ENCODE measurements at regions not wholly inside any gene's neighbourhood (a gene's known extent, or its start where the extent isn't known, plus 50 kb on each side); places are given as distances from the start of the nearest gene placed in this dataset.

DNA sequence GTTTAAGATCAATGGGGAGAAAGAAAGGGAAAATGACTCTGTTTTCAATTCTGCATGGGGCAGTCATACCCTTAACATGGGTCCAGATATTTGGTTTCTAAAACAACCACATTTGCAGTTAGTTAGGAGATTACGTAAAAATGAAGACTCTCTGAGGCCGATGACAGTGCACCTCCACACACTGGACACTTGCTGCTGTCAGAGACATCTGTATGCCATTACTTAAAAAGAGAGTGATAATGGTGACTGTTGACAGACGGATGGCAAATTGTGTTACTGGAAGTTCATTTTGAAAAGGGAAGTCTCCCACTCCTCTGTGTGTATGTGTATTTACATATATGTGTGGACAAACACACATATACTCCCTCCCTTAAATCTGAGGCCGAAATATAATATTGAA lies 304.5 kb upstream of the SEMA6D start:
- H3K27me3 Mint-ChIP-seq (ENCODE audit: unreplicated experiment): no peaks in the 10 kb centered on the region
- no peak for TF ChIP-seq CTCF (IDR thresholded peaks at IDR 0.05; ENCODE audit: unreplicated experiment)
- no peaks in the 10 kb centered on the region for H3K4me1 Mint-ChIP-seq (ENCODE audit: low read depth, unreplicated experiment)
- intact Hi-C loops (cut with micrococcal nuclease; ENCODE audit: unreplicated experiment): no loop called here
- no peak overlapping the region for H3K27ac Mint-ChIP-seq (ENCODE audit: unreplicated experiment)
- CTCF ChIA-PET: no interaction called here
- DNase-seq: no peak
- H3K9me3 Mint-ChIP-seq (ENCODE audit: low read depth, unreplicated experiment): peaks cover 10% of the 10 kb centered on the region
- no peak overlapping the region for H3K4me3 Mint-ChIP-seq (ENCODE audit: low read depth, unreplicated experiment)
- H3K36me3 Mint-ChIP-seq (ENCODE audit: insufficient read depth, unreplicated experiment): no peaks in the 10 kb centered on the region
- BruUV-seq (replicated peaks): no TSS peak

DNA sequence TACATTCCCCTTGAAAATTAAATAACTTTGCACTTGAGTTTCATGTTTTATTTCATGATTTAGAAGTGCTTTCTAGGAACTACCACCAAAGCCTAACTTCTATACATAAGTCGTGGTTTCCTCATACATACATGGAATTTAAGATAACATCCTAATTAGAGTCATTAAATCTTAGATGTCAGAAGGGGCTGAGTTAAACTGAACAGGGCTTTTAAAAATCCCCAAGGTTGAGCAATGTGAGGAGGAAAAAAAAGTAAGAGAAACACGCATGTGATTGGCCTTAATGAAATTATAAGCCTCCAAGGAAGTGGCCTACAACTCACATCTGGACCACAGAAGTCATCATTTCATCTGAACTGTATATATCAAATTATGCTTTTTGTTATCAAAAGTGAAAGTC lies 303.1 kb upstream of the SEMA6D start:
- no peak for DNase-seq
- TF ChIP-seq CTCF (IDR thresholded peaks at IDR 0.05; ENCODE audit: unreplicated experiment): no peak
- BruUV-seq (replicated peaks): no TSS peak
- Mint-ChIP-seq H3K4me1 (ENCODE audit: low read depth, unreplicated experiment) (no peaks in the 10 kb centered on the region), H3K9me3 (ENCODE audit: low read depth, unreplicated experiment) (peaks cover 10% of the 10 kb centered on the region), H3K27me3 (ENCODE audit: unreplicated experiment) (no peaks in the 10 kb centered on the region), H3K36me3 (ENCODE audit: insufficient read depth, unreplicated experiment) (no peaks in the 10 kb centered on the region), H3K4me3 (ENCODE audit: low read depth, unreplicated experiment) (no peak overlapping the region), H3K27ac (ENCODE audit: unreplicated experiment) (no peak overlapping the region)
- CTCF ChIA-PET: no interaction called here
- intact Hi-C loops (cut with micrococcal nuclease; ENCODE audit: unreplicated experiment): no loop called here

GRCh38 chr15:47415539-47415971 lies 301.8 kb upstream of the SEMA6D start:
- intact Hi-C loops (cut with micrococcal nuclease; ENCODE audit: unreplicated experiment): no loop called here
- CTCF ChIA-PET: no interaction called here
- Mint-ChIP-seq H3K4me1 (ENCODE audit: low read depth, unreplicated experiment) (no peaks in the 10 kb centered on the region), H3K9me3 (ENCODE audit: low read depth, unreplicated experiment) (peaks cover 10% of the 10 kb centered on the region), H3K36me3 (ENCODE audit: insufficient read depth, unreplicated experiment) (no peaks in the 10 kb centered on the region), H3K4me3 (ENCODE audit: low read depth, unreplicated experiment) (no peak overlapping the region), H3K27me3 (ENCODE audit: unreplicated experiment) (no peaks in the 10 kb centered on the region), H3K27ac (ENCODE audit: unreplicated experiment) (no peak overlapping the region)
- no TSS peak for BruUV-seq (replicated peaks)
- no peak for DNase-seq
- TF ChIP-seq CTCF (IDR thresholded peaks at IDR 0.05; ENCODE audit: unreplicated experiment): no peak

- Mint-ChIP-seq H3K4me1 (ENCODE audit: low read depth, unreplicated experiment) (no peaks in the 10 kb centered on the region), H3K36me3 (ENCODE audit: insufficient read depth, unreplicated experiment) (no peaks in the 10 kb centered on the region), H3K4me3 (ENCODE audit: low read depth, unreplicated experiment) (no peak overlapping the region), H3K9me3 (ENCODE audit: low read depth, unreplicated experiment) (peaks cover 2% of the 10 kb centered on the region), H3K27me3 (ENCODE audit: unreplicated experiment) (no peaks in the 10 kb centered on the region), H3K27ac (ENCODE audit: unreplicated experiment) (no peak overlapping the region)
- CTCF ChIA-PET: no interaction called here
- TF ChIP-seq CTCF (IDR thresholded peaks at IDR 0.05; ENCODE audit: unreplicated experiment): no peak
- no TSS peak for BruUV-seq (replicated peaks)
- DNase-seq: no peak
- intact Hi-C loops (cut with micrococcal nuclease; ENCODE audit: unreplicated experiment): no loop called here
Observed at GRCh38 chr15:47422881-47423665, 294.2 kb upstream of the SEMA6D start.
